MCF 10A (cell line): ENCODE measurements at regions not wholly inside any gene's neighbourhood (a gene's known extent, or its start where the extent isn't known, plus 50 kb on each side); places are given as distances from the start of the nearest gene placed in this dataset.
A peak's percentile ranks its signal among the peaks of the same experiment; 100 is the strongest.
"Not testable (repeated sequence)": the region's sequence is repeated elsewhere in the genome, so short reads cannot be mapped to it uniquely, and the experiment has no call there.

Experiments used
- BruUV-seq: library from RNA; stranded (reverse); fragments of 400-500 nt; replicated peaks from 2 replicates; lab custom pipeline; 2021; lab: Mats Ljungman, UMichigan
- CTCF ChIA-PET: fragments of 300-600 bp; sonication (Branson Sonifier 250); formaldehyde crosslinking; extraction: SDS; loops from one replicate; lab custom pipeline; 2021; ENCODE audit warnings: antibody characterized with exemption, inconsistent platforms; lab: Yijun Ruan, JAX
- POLR2A ChIA-PET: fragments of 300-600, 350-650 bp; sonication (Branson Sonifier 250); formaldehyde crosslinking; extraction: SDS; loops from one replicate; lab custom pipeline; 2020; ENCODE audit warnings: antibody characterized with exemption, inconsistent platforms; lab: Yijun Ruan, JAX
- DNase-seq: peaks from one replicate; pipeline ENCODE4 v3.0.0-alpha.2; 2018; ENCODE audit not compliant: unreplicated experiment
- H3K27ac Mint-ChIP-seq: one replicate; pipeline ENCODE4 v1.8.0; 2022; ENCODE audit warnings: mild to moderate bottlenecking, low read depth, mixed read lengths; ENCODE audit not compliant: unreplicated experiment
- H3K27me3 Mint-ChIP-seq: one replicate; pipeline ENCODE4 v1.8.0; 2022; ENCODE audit warnings: mixed read lengths; ENCODE audit not compliant: insufficient read depth, unreplicated experiment
- H3K36me3 Mint-ChIP-seq: one replicate; pipeline ENCODE4 v1.8.0; 2022; ENCODE audit warnings: mild to moderate bottlenecking, moderate library complexity, mixed read lengths; ENCODE audit not compliant: insufficient read depth, unreplicated experiment
- H3K4me1 Mint-ChIP-seq: one replicate; pipeline ENCODE4 v1.8.0; 2022; ENCODE audit warnings: mixed read lengths; ENCODE audit not compliant: insufficient read depth, unreplicated experiment
- H3K4me3 Mint-ChIP-seq: one replicate; pipeline ENCODE4 v1.8.0; 2022; ENCODE audit warnings: mild to moderate bottlenecking, moderate library complexity, mixed read lengths; ENCODE audit not compliant: unreplicated experiment
- H3K9me3 Mint-ChIP-seq: one replicate; pipeline ENCODE4 v1.8.0; 2022; ENCODE audit warnings: mixed read lengths; ENCODE audit not compliant: unreplicated experiment
- CTCF ChIP-seq: fragments of 200-600 bp; IDR thresholded peaks from one replicate; pipeline ENCODE4 v1.8.0; 2022; ENCODE audit warnings: antibody characterized with exemption, mild to moderate bottlenecking; ENCODE audit not compliant: unreplicated experiment
- intact Hi-C: fragments of 100-400 bp; cut with micrococcal nuclease; formaldehyde crosslinking; loops from 2 replicates; pipeline ENCODE4 v1.14.1; 2022

GRCh38 chr18:2236232-2236631 is 335.1 kb downstream of the METTL4 start:
- H3K27ac Mint-ChIP-seq, result no peak overlapping the region
- H3K4me3 Mint-ChIP-seq, result no peak overlapping the region
- no peak for TF ChIP-seq CTCF

GRCh38 chr18:2237706-2238105 is 333.6 kb downstream of the METTL4 start:
- Mint-ChIP-seq H3K4me3 (no peak overlapping the region), H3K36me3 (no peaks in the 10 kb centered on the region), H3K4me1 (peaks cover 19% of the 10 kb centered on the region), H3K27ac (no peak overlapping the region), H3K9me3 (no peaks in the 10 kb centered on the region), H3K27me3 (no peaks in the 10 kb centered on the region)
- ChIA-PET POLR2A (no interaction called here), CTCF (interaction anchor here (0.6 to 1.2 kb wide), 3 partner anchors 40 to 98 kb away, joined by 3 to 5 read pairs (median 3); no protein-coding TSS in a partner anchor)
- no peak for TF ChIP-seq CTCF
- intact Hi-C loops, result no loop called here
- DNase-seq, result no peak
- no TSS peak for BruUV-seq

More at GRCh38 chr18:2236232-2236631, 335.1 kb downstream of the METTL4 start:
- H3K27me3 Mint-ChIP-seq, result no peaks in the 10 kb centered on the region
- no peaks in the 10 kb centered on the region for H3K36me3 Mint-ChIP-seq
- H3K4me1 Mint-ChIP-seq, result peaks cover 19% of the 10 kb centered on the region
- CTCF ChIA-PET, result interaction anchor here (0.6 kb wide), 1 partner anchor 12 kb away, joined by 3 read pairs; no protein-coding TSS in a partner anchor
- no TSS peak for BruUV-seq
- POLR2A ChIA-PET, result interaction anchor here (0.8 kb wide), 1 partner anchor 157 kb away, joined by 4 read pairs; no protein-coding TSS in a partner anchor
- no peaks in the 10 kb centered on the region for H3K9me3 Mint-ChIP-seq
- intact Hi-C loops, result no loop called here
- DNase-seq, result no peak

- POLR2A ChIA-PET, result interaction anchor here (0.6 to 0.9 kb wide), 3 partner anchors 63 to 1152 kb away, joined by 3 to 4 read pairs (median 3); no protein-coding TSS in a partner anchor
Observed at GRCh38 chr18:2240311-2240705, 331.0 kb downstream of the METTL4 start.

GRCh38 chr18:2244641-2245040 is 326.7 kb downstream of the METTL4 start:
- peak overlapping the region; percentile 27 for H3K27ac Mint-ChIP-seq
- H3K4me3 Mint-ChIP-seq, result no peak overlapping the region
- H3K36me3 Mint-ChIP-seq, result no peaks in the 10 kb centered on the region
- ChIA-PET CTCF (interaction anchor here (0.8 kb wide), 1 partner anchor 50 kb away, joined by 3 read pairs; no protein-coding TSS in a partner anchor), POLR2A (no interaction called here)
- H3K27me3 Mint-ChIP-seq, result no peaks in the 10 kb centered on the region
- no peak for DNase-seq
- intact Hi-C loops, result no loop called here
- peaks cover 7% of the 10 kb centered on the region for H3K9me3 Mint-ChIP-seq
- H3K4me1 Mint-ChIP-seq, result peaks cover 20% of the 10 kb centered on the region
- TF ChIP-seq CTCF, result no peak
- no TSS peak for BruUV-seq

More at GRCh38 chr18:2240311-2240705, 331.0 kb downstream of the METTL4 start:
- BruUV-seq, result no TSS peak
- Mint-ChIP-seq H3K4me3 (peak overlapping the region; percentile 42), H3K9me3 (no peaks in the 10 kb centered on the region), H3K36me3 (no peaks in the 10 kb centered on the region), H3K4me1 (peaks cover 25% of the 10 kb centered on the region), H3K27ac (peak overlapping the region; percentile 78), H3K27me3 (no peaks in the 10 kb centered on the region)
- intact Hi-C loops, result loop anchor here (2.0 kb wide), 1 partner anchor 62 kb away; no protein-coding TSS in a partner anchor
- DNase-seq, result no peak
- TF ChIP-seq CTCF, result no peak
- CTCF ChIA-PET, result interaction anchor here (0.5 to 2.1 kb wide), 8 partner anchors 9 to 307 kb away, joined by 3 to 12 read pairs (median 6); no protein-coding TSS in a partner anchor

- H3K36me3 Mint-ChIP-seq, H3K4me3 Mint-ChIP-seq, CTCF ChIA-PET, intact Hi-C loops, H3K27ac Mint-ChIP-seq, H3K9me3 Mint-ChIP-seq, BruUV-seq, H3K27me3 Mint-ChIP-seq, POLR2A ChIA-PET, DNase-seq, H3K4me1 Mint-ChIP-seq: not testable (repeated sequence)
Observed at GRCh38 chr18:2247101-2247500, 324.2 kb downstream of the METTL4 start.
